ENCODE measurements at regions not wholly inside any gene's neighbourhood (a gene's known extent, or its start where the extent isn't known, plus 50 kb on each side); places are given as distances from the start of the nearest gene placed in this dataset.

GRCh38 chr2:146879882-146880281 is 964.9 kb upstream of the ACVR2A start:
- H3K9me3 Mint-ChIP-seq = no peaks in the 10 kb centered on the region
- intact Hi-C loops (cut with micrococcal nuclease) = no loop called here
- ATAC-seq (ENCODE audit: low read depth) (no peak), DNase-seq (no peak)
- no peak overlapping the region for H3K27ac Mint-ChIP-seq
- no peak for TF ChIP-seq CTCF (IDR thresholded peaks at IDR 0.05)
- no peaks in the 10 kb centered on the region for H3K4me1 Mint-ChIP-seq
- H3K4me3 Mint-ChIP-seq = no peak overlapping the region
- ChIA-PET POLR2A (no interaction called here), CTCF (no interaction called here)
- H3K36me3 Mint-ChIP-seq (ENCODE audit: low read depth) = no peaks in the 10 kb centered on the region
- H3K27me3 Mint-ChIP-seq = no peaks in the 10 kb centered on the region

DNA sequence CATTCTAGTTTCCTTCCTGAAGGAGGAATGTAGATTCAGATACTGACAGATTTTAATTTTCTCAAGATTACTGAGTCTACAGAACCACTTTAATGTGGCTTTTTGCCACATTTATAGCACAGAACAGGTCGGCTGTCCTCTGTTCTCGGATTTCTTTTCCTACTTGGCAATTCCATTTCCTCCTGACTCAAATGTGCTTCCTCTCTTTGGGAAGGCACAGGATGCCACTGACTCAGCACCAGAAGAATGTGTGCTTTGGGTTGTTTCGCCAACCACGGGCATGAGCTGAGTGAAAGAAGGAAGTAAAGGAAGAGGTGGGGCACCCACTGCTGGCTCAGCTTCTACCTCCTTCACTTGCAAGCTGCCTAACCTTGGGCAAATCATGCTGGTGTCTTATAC is 970.6 kb upstream of the ACVR2A start:
- no peaks in the 10 kb centered on the region for H3K9me3 Mint-ChIP-seq
- no peak for TF ChIP-seq CTCF (IDR thresholded peaks at IDR 0.05)
- no peak for ATAC-seq (ENCODE audit: low read depth)
- ChIA-PET POLR2A (no interaction called here), CTCF (no interaction called here)
- no peak overlapping the region for H3K4me3 Mint-ChIP-seq
- H3K36me3 Mint-ChIP-seq (ENCODE audit: low read depth) = no peaks in the 10 kb centered on the region
- DNase-seq = no peak
- no peaks in the 10 kb centered on the region for H3K4me1 Mint-ChIP-seq
- intact Hi-C loops (cut with micrococcal nuclease) = no loop called here
- no peak overlapping the region for H3K27ac Mint-ChIP-seq
- no peaks in the 10 kb centered on the region for H3K27me3 Mint-ChIP-seq

DNA sequence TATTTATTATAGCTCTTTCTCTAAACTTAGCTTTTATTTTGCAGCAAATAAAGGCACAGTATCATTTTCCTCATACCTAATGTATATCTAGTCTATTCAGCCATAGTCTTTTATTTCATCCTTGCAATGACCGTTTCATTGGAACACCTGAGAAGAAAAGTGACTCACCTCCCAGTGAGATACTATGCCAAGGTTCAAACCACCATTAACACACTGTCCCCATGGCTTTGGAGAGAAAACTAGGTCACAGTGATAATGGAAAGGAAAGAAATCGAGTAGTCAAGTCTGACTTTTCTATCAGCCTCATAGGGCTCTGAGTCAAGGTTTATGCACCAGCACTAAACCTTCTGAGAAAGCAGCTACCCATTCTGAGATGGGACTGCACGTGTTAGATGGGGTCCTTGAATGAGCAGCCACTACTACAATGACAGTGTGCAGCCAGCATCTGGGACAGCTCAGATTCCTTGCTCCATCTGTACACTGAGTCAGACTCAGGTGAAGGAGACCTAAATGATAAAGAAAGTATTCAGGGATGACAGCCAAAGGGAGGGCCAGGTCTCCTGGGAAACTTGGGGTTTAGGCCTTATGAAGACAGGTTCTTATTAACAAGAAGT is 971.1 kb upstream of the ACVR2A start:
- POLR2A ChIA-PET = no interaction called here
- H3K9me3 Mint-ChIP-seq = no peaks in the 10 kb centered on the region
- CTCF ChIA-PET = no interaction called here
- TF ChIP-seq CTCF (IDR thresholded peaks at IDR 0.05) = no peak
- ATAC-seq (ENCODE audit: low read depth) (no peak), DNase-seq (no peak)
- no peaks in the 10 kb centered on the region for H3K27me3 Mint-ChIP-seq
- no peak overlapping the region for H3K4me3 Mint-ChIP-seq
- H3K36me3 Mint-ChIP-seq (ENCODE audit: low read depth) = no peaks in the 10 kb centered on the region
- H3K4me1 Mint-ChIP-seq = no peaks in the 10 kb centered on the region
- intact Hi-C loops (cut with micrococcal nuclease) = no loop called here
- H3K27ac Mint-ChIP-seq = no peak overlapping the region

DNA sequence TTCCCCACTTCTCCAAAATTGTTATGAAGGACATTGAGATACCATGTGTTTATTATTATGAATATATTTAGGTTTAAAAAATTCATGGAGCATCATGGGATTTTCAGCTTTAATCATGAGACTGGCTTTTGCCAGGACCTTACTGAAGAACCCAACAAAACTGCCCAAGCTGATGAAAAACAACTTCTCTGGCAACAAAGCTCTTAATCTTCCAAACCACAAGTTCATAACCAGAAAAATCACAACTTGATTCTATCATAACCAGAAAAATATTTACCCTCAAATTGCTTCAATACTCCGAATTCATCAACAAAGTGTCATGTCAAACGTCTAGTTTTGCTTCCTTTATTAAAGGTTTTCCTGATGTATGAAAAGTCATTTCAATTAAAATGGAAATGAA is 971.8 kb upstream of the ACVR2A start:
- H3K27ac Mint-ChIP-seq = no peak overlapping the region
- H3K4me3 Mint-ChIP-seq = no peak overlapping the region
- no peaks in the 10 kb centered on the region for H3K9me3 Mint-ChIP-seq
- intact Hi-C loops (cut with micrococcal nuclease) = no loop called here
- no peaks in the 10 kb centered on the region for H3K36me3 Mint-ChIP-seq (ENCODE audit: low read depth)
- no peak for TF ChIP-seq CTCF (IDR thresholded peaks at IDR 0.05)
- H3K27me3 Mint-ChIP-seq = no peaks in the 10 kb centered on the region
- ChIA-PET POLR2A (no interaction called here), CTCF (no interaction called here)
- no peak for ATAC-seq (ENCODE audit: low read depth)
- no peaks in the 10 kb centered on the region for H3K4me1 Mint-ChIP-seq
- DNase-seq = no peak

- Mint-ChIP-seq H3K36me3 (ENCODE audit: low read depth) (no peaks in the 10 kb centered on the region), H3K27me3 (no peaks in the 10 kb centered on the region), H3K9me3 (peaks cover 1% of the 10 kb centered on the region), H3K4me3 (no peak overlapping the region), H3K27ac (no peak overlapping the region), H3K4me1 (no peaks in the 10 kb centered on the region)
- TF ChIP-seq CTCF (IDR thresholded peaks at IDR 0.05) = no peak
- DNase-seq = no peak
- CTCF ChIA-PET = no interaction called here
- ATAC-seq (ENCODE audit: low read depth) = no peak
- POLR2A ChIA-PET = no interaction called here
- intact Hi-C loops (cut with micrococcal nuclease) = no loop called here
Measured at GRCh38 chr2:146870691-146871090, 974.1 kb upstream of the ACVR2A start.
